ENCODE measurements at regions not wholly inside any gene's neighbourhood (a gene's known extent, or its start where the extent isn't known, plus 50 kb on each side); places are given as distances from the start of the nearest gene placed in this dataset.

DNA sequence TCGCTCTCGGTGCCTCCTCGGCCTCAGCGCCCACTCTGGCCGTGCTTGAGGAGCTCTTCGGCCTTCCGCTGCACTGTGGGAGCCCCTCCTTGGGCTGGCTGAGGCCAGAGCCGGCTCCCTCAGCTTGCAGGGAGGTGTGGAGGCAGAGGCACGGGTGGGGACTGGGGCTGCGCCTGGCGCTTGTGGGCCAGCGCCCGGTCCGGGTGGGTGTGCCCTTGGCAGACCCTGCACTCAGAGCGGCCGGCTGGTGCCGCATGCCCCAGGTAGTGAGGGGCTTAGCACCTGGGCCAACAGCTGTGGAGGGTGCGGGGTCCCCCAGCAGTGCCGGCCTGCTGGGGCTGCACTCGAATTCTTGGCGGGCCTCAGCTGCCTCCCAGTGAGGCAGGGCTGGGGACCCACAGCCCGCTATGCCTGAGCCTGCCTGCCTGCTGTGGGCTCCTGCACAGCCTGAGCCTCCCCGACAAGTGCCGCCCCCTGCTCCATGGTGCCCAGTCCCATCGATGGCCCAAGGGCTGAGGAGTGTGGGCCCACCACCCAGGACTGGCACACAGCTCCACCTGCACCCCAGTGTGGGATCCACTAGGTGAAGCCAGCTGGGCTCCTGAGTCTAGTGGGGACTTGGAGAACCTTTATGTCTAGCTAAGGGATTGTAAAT lies 2085.2 kb upstream of the ACO1 start:
- no peak overlapping the region for H3K4me3 Mint-ChIP-seq
- no peaks in the 10 kb centered on the region for H3K36me3 Mint-ChIP-seq (ENCODE audit: low read depth)
- H3K4me1 Mint-ChIP-seq (ENCODE audit: low read depth) = no peaks in the 10 kb centered on the region
- TF ChIP-seq, protein P1, sequence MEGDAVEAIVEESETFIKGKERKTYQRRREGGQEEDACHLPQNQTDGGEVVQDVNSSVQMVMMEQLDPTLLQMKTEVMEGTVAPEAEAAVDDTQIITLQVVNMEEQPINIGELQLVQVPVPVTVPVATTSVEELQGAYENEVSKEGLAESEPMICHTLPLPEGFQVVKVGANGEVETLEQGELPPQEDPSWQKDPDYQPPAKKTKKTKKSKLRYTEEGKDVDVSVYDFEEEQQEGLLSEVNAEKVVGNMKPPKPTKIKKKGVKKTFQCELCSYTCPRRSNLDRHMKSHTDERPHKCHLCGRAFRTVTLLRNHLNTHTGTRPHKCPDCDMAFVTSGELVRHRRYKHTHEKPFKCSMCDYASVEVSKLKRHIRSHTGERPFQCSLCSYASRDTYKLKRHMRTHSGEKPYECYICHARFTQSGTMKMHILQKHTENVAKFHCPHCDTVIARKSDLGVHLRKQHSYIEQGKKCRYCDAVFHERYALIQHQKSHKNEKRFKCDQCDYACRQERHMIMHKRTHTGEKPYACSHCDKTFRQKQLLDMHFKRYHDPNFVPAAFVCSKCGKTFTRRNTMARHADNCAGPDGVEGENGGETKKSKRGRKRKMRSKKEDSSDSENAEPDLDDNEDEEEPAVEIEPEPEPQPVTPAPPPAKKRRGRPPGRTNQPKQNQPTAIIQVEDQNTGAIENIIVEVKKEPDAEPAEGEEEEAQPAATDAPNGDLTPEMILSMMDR (IDR thresholded peaks at IDR 0.05) = no peak
- POLR2A ChIA-PET = no interaction called here
- DNase-seq (no peak), ATAC-seq (no peak)
- intact Hi-C loops (cut with micrococcal nuclease) = no loop called here
- no peak overlapping the region for H3K27ac Mint-ChIP-seq
- CTCF ChIA-PET = interaction anchor here (1.0 kb wide), 1 partner anchor 8 kb away, joined by 3 read pairs; no protein-coding TSS in a partner anchor
- H3K9me3 Mint-ChIP-seq = peaks cover 3% of the 10 kb centered on the region
- no peaks in the 10 kb centered on the region for H3K27me3 Mint-ChIP-seq

DNA sequence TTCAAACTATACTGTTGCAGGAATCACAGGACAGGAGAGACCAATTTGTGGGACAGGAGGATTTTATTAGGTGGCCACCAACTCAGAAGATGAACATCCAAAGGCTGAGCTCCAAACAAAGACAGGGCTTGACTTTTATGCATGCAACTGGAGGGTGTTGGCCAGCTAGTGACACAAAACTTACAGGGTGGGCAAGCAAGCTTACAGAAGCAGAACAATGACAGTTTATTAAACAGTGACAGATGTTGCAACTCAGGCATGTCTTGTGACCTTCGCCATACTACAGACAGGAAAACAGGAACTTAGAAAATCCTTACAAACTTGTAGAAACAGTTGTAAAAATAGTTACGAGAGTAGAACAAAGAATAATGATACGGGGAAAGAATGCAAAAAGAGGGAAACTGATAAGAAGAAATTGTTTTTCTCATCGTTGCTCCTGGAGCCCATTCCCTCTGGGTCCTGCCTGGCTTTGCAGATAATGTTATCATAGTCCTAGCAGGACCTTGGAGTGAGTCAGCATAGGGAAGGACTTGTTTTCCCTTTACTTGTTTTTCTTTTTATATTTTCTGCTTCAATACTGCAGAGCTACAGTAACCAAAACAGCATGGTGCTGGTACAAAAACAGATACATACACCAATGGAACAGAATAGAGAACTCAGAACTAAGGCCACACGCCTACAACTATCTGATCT lies 2083.0 kb upstream of the ACO1 start:
- no peak overlapping the region for H3K27ac Mint-ChIP-seq
- CTCF ChIA-PET = no interaction called here
- H3K4me3 Mint-ChIP-seq = no peak overlapping the region
- POLR2A ChIA-PET = no interaction called here
- ATAC-seq = no peak
- no peak for DNase-seq
- H3K4me1 Mint-ChIP-seq (ENCODE audit: low read depth) = no peaks in the 10 kb centered on the region
- TF ChIP-seq, protein P1 (IDR thresholded peaks at IDR 0.05) = no peak
- intact Hi-C loops (cut with micrococcal nuclease) = no loop called here
- H3K27me3 Mint-ChIP-seq = no peaks in the 10 kb centered on the region
- H3K36me3 Mint-ChIP-seq (ENCODE audit: low read depth) = no peaks in the 10 kb centered on the region
- H3K9me3 Mint-ChIP-seq = peaks cover 3% of the 10 kb centered on the region

DNA sequence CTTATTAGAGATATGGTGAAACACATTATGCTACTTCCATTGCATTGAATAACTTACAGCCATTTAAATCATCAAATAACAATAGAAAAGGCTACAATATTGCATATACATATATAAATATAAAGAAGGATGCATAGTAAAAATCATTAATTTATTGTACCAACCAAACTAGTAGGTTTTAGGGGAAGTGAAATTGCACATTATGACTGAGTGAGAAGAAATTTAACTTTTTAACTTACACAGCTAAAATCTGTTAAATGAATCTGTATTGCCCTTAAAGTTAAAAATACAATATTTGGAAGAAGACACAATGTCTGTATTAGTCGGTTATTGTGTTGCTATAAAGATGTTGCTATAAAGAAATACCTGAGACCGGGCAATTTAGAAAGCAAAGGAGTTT lies 2073.7 kb upstream of the ACO1 start:
- TF ChIP-seq, protein P1 (IDR thresholded peaks at IDR 0.05) = no peak
- no peak for ATAC-seq
- CTCF ChIA-PET = no interaction called here

DNA sequence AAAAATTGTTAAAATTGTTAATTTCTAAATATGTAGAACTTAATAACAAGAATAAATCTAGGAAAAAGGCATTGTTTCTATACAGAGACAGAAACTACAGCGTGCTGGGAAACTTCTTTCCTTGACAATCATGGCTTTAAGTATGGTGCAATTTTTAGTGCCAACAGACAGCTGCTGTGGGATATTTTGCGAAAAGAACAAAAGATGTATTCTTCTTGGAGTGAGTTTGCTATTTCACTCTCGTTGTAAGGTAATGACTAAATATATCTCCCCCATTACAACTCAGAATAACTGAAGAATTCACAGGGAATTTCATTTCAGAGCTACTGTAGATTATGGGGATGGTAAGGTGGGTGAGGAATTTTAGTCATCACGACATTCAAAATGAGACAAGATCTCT lies 2055.0 kb upstream of the ACO1 start:
- ChIA-PET CTCF (no interaction called here), POLR2A (no interaction called here)
- ATAC-seq (no peak), DNase-seq (no peak)
- intact Hi-C loops (cut with micrococcal nuclease) = no loop called here
- Mint-ChIP-seq H3K36me3 (ENCODE audit: low read depth) (no peaks in the 10 kb centered on the region), H3K27me3 (no peaks in the 10 kb centered on the region), H3K4me1 (ENCODE audit: low read depth) (no peaks in the 10 kb centered on the region), H3K9me3 (peaks cover 3% of the 10 kb centered on the region), H3K4me3 (no peak overlapping the region), H3K27ac (no peak overlapping the region)
- TF ChIP-seq, protein P1 (IDR thresholded peaks at IDR 0.05) = no peak

More for the DNA sequence above, 2073.7 kb upstream of the ACO1 start:
- DNase-seq = no peak
- POLR2A ChIA-PET = no interaction called here
- no peaks in the 10 kb centered on the region for H3K4me1 Mint-ChIP-seq (ENCODE audit: low read depth)
- H3K36me3 Mint-ChIP-seq (ENCODE audit: low read depth) = no peaks in the 10 kb centered on the region
- H3K9me3 Mint-ChIP-seq = peaks cover 2% of the 10 kb centered on the region
- intact Hi-C loops (cut with micrococcal nuclease) = no loop called here
- H3K4me3 Mint-ChIP-seq = no peak overlapping the region
- H3K27me3 Mint-ChIP-seq = no peaks in the 10 kb centered on the region
- H3K27ac Mint-ChIP-seq = no peak overlapping the region

DNA sequence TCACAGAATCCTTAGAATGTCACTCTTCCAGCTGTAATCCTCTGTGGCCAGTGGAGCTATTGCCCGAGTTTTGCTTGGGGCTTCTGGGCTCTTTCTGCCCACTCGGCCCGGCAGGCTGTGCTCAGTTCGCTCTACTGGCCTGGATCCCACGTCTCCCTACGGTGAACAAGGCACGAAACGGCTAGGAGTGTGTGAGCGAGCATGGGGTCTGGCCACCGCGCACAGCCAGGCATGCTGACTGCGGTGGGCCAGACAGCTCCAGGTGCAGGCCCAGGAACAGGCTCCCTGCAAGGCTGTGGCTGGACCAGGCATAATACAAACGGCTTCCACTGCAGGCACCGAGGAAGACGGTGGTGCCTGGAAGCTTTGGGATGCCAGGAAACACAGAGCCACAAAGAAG lies 2035.5 kb upstream of the ACO1 start:
- Mint-ChIP-seq H3K27me3 (no peaks in the 10 kb centered on the region), H3K4me3 (no peak overlapping the region), H3K4me1 (ENCODE audit: low read depth) (no peaks in the 10 kb centered on the region), H3K27ac (no peak overlapping the region), H3K36me3 (ENCODE audit: low read depth) (no peaks in the 10 kb centered on the region), H3K9me3 (peaks cover 1% of the 10 kb centered on the region)
- ATAC-seq = no peak
- TF ChIP-seq, protein P1 (IDR thresholded peaks at IDR 0.05) = no peak
- POLR2A ChIA-PET = no interaction called here
- intact Hi-C loops (cut with micrococcal nuclease) = no loop called here
- DNase-seq = no peak
- CTCF ChIA-PET = no interaction called here
